NB4 (cell line): ENCODE measurements at regions not wholly inside any gene's neighbourhood (a gene's known extent, or its start where the extent isn't known, plus 50 kb on each side); places are given as distances from the start of the nearest gene placed in this dataset.

Source experiments
- DNase-seq: peaks from one replicate; pipeline ENCODE4 v3.0.0; 2010; ENCODE audit warnings: low read depth
- H3K4me3 ChIP-seq: one replicate; pipeline ENCODE4 v1.5.1; 2011; ENCODE audit warnings: mild to moderate bottlenecking, low read depth, low read length, moderate library complexity
- CTCF ChIP-seq: IDR thresholded peaks from one replicate; pipeline ENCODE4 v1.5.1; 2012; ENCODE audit warnings: low read depth, low read length
- MAX ChIP-seq: IDR thresholded peaks from 2 replicates; pipeline ENCODE4 v1.6.1; 2011; ENCODE audit warnings: low read depth, low read length
- MYC ChIP-seq: IDR thresholded peaks from 2 replicates; pipeline ENCODE4 v1.6.1; 2011; ENCODE audit warnings: low read depth, low read length
- POLR2A ChIP-seq: IDR thresholded peaks from 2 replicates; pipeline ENCODE4 v1.6.1; 2011; ENCODE audit warnings: mild to moderate bottlenecking; ENCODE audit not compliant: insufficient read length; ENCODE audit errors: extremely low read depth

- no peak overlapping the region for H3K4me3 ChIP-seq
- DNase-seq: no peak
- no peak for TF ChIP-seq MYC
- no peak for TF ChIP-seq MAX
- no peak for TF ChIP-seq POLR2A
- TF ChIP-seq CTCF: no peak
Measured at GRCh38 chr2:238724728-238725127, 123.2 kb upstream of the TWIST2 start.

GRCh38 chr2:238725298-238725697, 122.6 kb upstream of the TWIST2 start:
- TF ChIP-seq MAX (no peak), CTCF (no peak), MYC (no peak), POLR2A (no peak)
- H3K4me3 ChIP-seq: no peak overlapping the region
- DNase-seq: no peak

- H3K4me3 ChIP-seq: no peak overlapping the region
- TF ChIP-seq CTCF: no peak
- TF ChIP-seq POLR2A: no peak
- no peak for TF ChIP-seq MAX
- no peak for TF ChIP-seq MYC
- DNase-seq: no peak
Measured at GRCh38 chr2:238726670-238727584, 121.0 kb upstream of the TWIST2 start.

GRCh38 chr2:238727585-238728329, 120.1 kb upstream of the TWIST2 start:
- no peak for TF ChIP-seq MYC
- no peak for TF ChIP-seq POLR2A
- no peak for TF ChIP-seq MAX
- no peak for TF ChIP-seq CTCF
- no peak for DNase-seq
- H3K4me3 ChIP-seq: no peak overlapping the region

GRCh38 chr2:238728330-238729260, 119.3 kb upstream of the TWIST2 start:
- TF ChIP-seq CTCF (no peak), MAX (no peak), POLR2A (no peak), MYC (no peak)
- no peak overlapping the region for H3K4me3 ChIP-seq
- DNase-seq: no peak
